Loucy (cell line): ENCODE measurements at regions not wholly inside any gene's neighbourhood (a gene's known extent, or its start where the extent isn't known, plus 50 kb on each side); places are given as distances from the start of the nearest gene placed in this dataset.

Experiments
- H2AFZ ChIP-seq: fragments of 200-600 bp; sonication (generic); 2 replicates; pipeline ENCODE4 v1.6.0; 2016; ENCODE audit warnings: antibody characterized with exemption, mild to moderate bottlenecking, low read length, moderate library complexity
- H3F3A ChIP-seq: fragments of 200-600 bp; 2 replicates; pipeline ENCODE4 v1.6.0; 2016; ENCODE audit warnings: antibody characterized with exemption, low read depth, mild to moderate bottlenecking
- H3K27me3 ChIP-seq: fragments of 200-600 bp; sonication (generic); 2 replicates; pipeline ENCODE4 v1.6.1; 2014; ENCODE audit warnings: low read length, mild to moderate bottlenecking; ENCODE audit not compliant: insufficient read depth, poor library complexity, severe bottlenecking
- H3K36me3 ChIP-seq: fragments of 200-600 bp; sonication (generic); 2 replicates; pipeline ENCODE4 v1.6.1; 2016; ENCODE audit warnings: low read length; ENCODE audit not compliant: insufficient read depth
- H3K4me1 ChIP-seq: fragments of 200-600 bp; sonication (generic); 2 replicates; pipeline ENCODE4 v1.5.1; 2014; ENCODE audit warnings: low read length, mild to moderate bottlenecking; ENCODE audit not compliant: insufficient read depth, poor library complexity, severe bottlenecking
- H3K4me2 ChIP-seq: fragments of 200-600 bp; sonication (generic); 2 replicates; pipeline ENCODE4 v1.6.0; 2014; ENCODE audit warnings: antibody characterized with exemption, low read length, low read depth, mild to moderate bottlenecking; ENCODE audit not compliant: poor library complexity, severe bottlenecking
- H3K4me3 ChIP-seq: fragments of 200-600 bp; sonication (generic); 2 replicates; pipeline ENCODE4 v1.5.1; 2014; ENCODE audit warnings: low read length, mild to moderate bottlenecking, mixed read lengths; ENCODE audit not compliant: poor library complexity, severe bottlenecking
- H3K79me2 ChIP-seq: fragments of 200-600 bp; sonication (generic); 2 replicates; pipeline ENCODE4 v1.6.1; 2014; ENCODE audit warnings: low read length; ENCODE audit not compliant: insufficient read depth
- H3K9ac ChIP-seq: fragments of 200-600 bp; sonication (generic); 2 replicates; pipeline ENCODE4 v1.6.0; 2014; ENCODE audit warnings: mild to moderate bottlenecking, low read depth, low read length, moderate library complexity; ENCODE audit not compliant: poor library complexity, severe bottlenecking
- H3K9me2 ChIP-seq: fragments of 200-600 bp; sonication (generic); replicated peaks from 2 replicates; pipeline ENCODE4 v1.6.1; 2016; ENCODE audit warnings: low read depth, low read length, mixed read lengths
- H3K9me3 ChIP-seq: fragments of 200-600 bp; sonication (generic); 2 replicates; pipeline ENCODE4 v1.6.1; 2014; ENCODE audit warnings: mild to moderate bottlenecking, antibody characterized with exemption, low read length, low read depth; ENCODE audit not compliant: insufficient read depth
- H4K20me1 ChIP-seq: fragments of 200-600 bp; sonication (generic); 2 replicates; pipeline ENCODE4 v1.6.0; 2014; ENCODE audit warnings: antibody characterized with exemption, low read length, mild to moderate bottlenecking; ENCODE audit not compliant: insufficient read depth, poor library complexity, severe bottlenecking
- CTCF ChIP-seq: fragments of 200-600 bp; sonication (generic); conservative IDR thresholded peaks from 2 replicates; pipeline ENCODE4 v1.5.1; 2014; ENCODE audit warnings: mild to moderate bottlenecking, antibody characterized with exemption, low read length
- EZH2phosphoT487 ChIP-seq: fragments of 200-600 bp; IDR thresholded peaks from 2 replicates; pipeline ENCODE4 v1.6.1; 2018; ENCODE audit warnings: antibody characterized with exemption, mild to moderate bottlenecking, moderate library complexity, borderline replicate concordance

GRCh38 chr2:2769481-2770431 lies 438.7 kb upstream of the MYT1L start:
- no peaks in the 10 kb centered on the region for H3K36me3 ChIP-seq
- no peak overlapping the region for H2AFZ ChIP-seq
- no peaks in the 10 kb centered on the region for H3F3A ChIP-seq
- H3K9ac ChIP-seq: no peak overlapping the region
- TF ChIP-seq CTCF (no peak), EZH2phosphoT487 (no peak)
- peaks cover 4% of the 10 kb centered on the region; the same call in 1 of the 2 replicates for H3K9me3 ChIP-seq
- H3K27me3 ChIP-seq: no peaks in the 10 kb centered on the region
- H3K9me2 ChIP-seq: no peaks in the 10 kb centered on the region
- no peaks in the 10 kb centered on the region for H4K20me1 ChIP-seq
- H3K79me2 ChIP-seq: no peaks in the 10 kb centered on the region
- H3K4me3 ChIP-seq: no peak overlapping the region
- H3K4me2 ChIP-seq: no peak overlapping the region
- no peaks in the 10 kb centered on the region for H3K4me1 ChIP-seq

- Histone ChIP-seq H3K9me2 (no peaks in the 10 kb centered on the region), H2AFZ (no peak overlapping the region), H3F3A (no peaks in the 10 kb centered on the region), H3K4me1 (no peaks in the 10 kb centered on the region), H3K4me2 (no peak overlapping the region), H3K36me3 (no peaks in the 10 kb centered on the region), H3K9me3 (peaks cover 9% of the 10 kb centered on the region; the same call in 1 of the 2 replicates), H3K4me3 (no peak overlapping the region), H4K20me1 (no peaks in the 10 kb centered on the region), H3K27me3 (no peaks in the 10 kb centered on the region), H3K79me2 (no peaks in the 10 kb centered on the region), H3K9ac (no peak overlapping the region)
- TF ChIP-seq EZH2phosphoT487: no peak
- no peak for TF ChIP-seq CTCF
These were observed 437.4 kb upstream of the MYT1L start for GRCh38 chr2:2768476-2768875.

GRCh38 chr2:2767837-2768236 lies 436.8 kb upstream of the MYT1L start:
- Histone ChIP-seq H3K36me3 (no peaks in the 10 kb centered on the region), H3K27me3 (no peaks in the 10 kb centered on the region), H3K4me1 (no peaks in the 10 kb centered on the region), H3K9me2 (no peaks in the 10 kb centered on the region), H3K79me2 (no peaks in the 10 kb centered on the region), H3K4me3 (no peak overlapping the region), H3K9ac (no peak overlapping the region), H2AFZ (no peak overlapping the region), H3K4me2 (no peak overlapping the region), H4K20me1 (no peaks in the 10 kb centered on the region), H3F3A (no peaks in the 10 kb centered on the region), H3K9me3 (peaks cover 13% of the 10 kb centered on the region; the same call in 1 of the 2 replicates)
- no peak for TF ChIP-seq EZH2phosphoT487
- TF ChIP-seq CTCF: no peak
